ENCODE measurements at regions not wholly inside any gene's neighbourhood (a gene's known extent, or its start where the extent isn't known, plus 50 kb on each side); places are given as distances from the start of the nearest gene placed in this dataset.
"Not testable (repeated sequence)": the region's sequence is repeated elsewhere in the genome, so short reads cannot be mapped to it uniquely, and the experiment has no call there.

GRCh38 chr13:34738254-34738992 lies 203.6 kb upstream of the NBEA start:
- TF ChIP-seq POLR2A (IDR thresholded peaks at IDR 0.05; ENCODE audit: low read depth, low read length) (no peak), POLR2AphosphoS5 (IDR thresholded peaks at IDR 0.05; ENCODE audit: low read depth, low read length) (no peak), TAF1 (IDR thresholded peaks at IDR 0.05; ENCODE audit: borderline replicate concordance, low read depth, low read length) (no peak)
- DNase-seq (ENCODE audit: insufficient read length), result no peak
- no peak for FAIRE-seq

GRCh38 chr13:34747056-34747455 lies 195.0 kb upstream of the NBEA start:
- not testable (repeated sequence) for FAIRE-seq; DNase-seq (ENCODE audit: insufficient read length)

GRCh38 chr13:34747507-34747906 lies 194.6 kb upstream of the NBEA start:
- FAIRE-seq (no peak), DNase-seq (ENCODE audit: insufficient read length) (no peak)
- TF ChIP-seq POLR2A (IDR thresholded peaks at IDR 0.05; ENCODE audit: low read depth, low read length) (no peak), TAF1 (IDR thresholded peaks at IDR 0.05; ENCODE audit: borderline replicate concordance, low read depth, low read length) (no peak), POLR2AphosphoS5 (IDR thresholded peaks at IDR 0.05; ENCODE audit: low read depth, low read length) (no peak)

GRCh38 chr13:34748073-34748472 lies 194.0 kb upstream of the NBEA start:
- TF ChIP-seq POLR2A (IDR thresholded peaks at IDR 0.05; ENCODE audit: low read depth, low read length), result no peak
- FAIRE-seq (no peak), DNase-seq (ENCODE audit: insufficient read length) (no peak)

GRCh38 chr13:34748596-34748995 lies 193.5 kb upstream of the NBEA start:
- TF ChIP-seq POLR2A (IDR thresholded peaks at IDR 0.05; ENCODE audit: low read depth, low read length) (no peak), TAF1 (IDR thresholded peaks at IDR 0.05; ENCODE audit: borderline replicate concordance, low read depth, low read length) (no peak), POLR2AphosphoS5 (IDR thresholded peaks at IDR 0.05; ENCODE audit: low read depth, low read length) (no peak)
- FAIRE-seq (no peak), DNase-seq (ENCODE audit: insufficient read length) (no peak)

GRCh38 chr13:34749046-34749445 lies 193.0 kb upstream of the NBEA start:
- DNase-seq (ENCODE audit: insufficient read length) (no peak), FAIRE-seq (no peak)
- no peak for TF ChIP-seq POLR2AphosphoS5 (IDR thresholded peaks at IDR 0.05; ENCODE audit: low read depth, low read length)

- DNase-seq (ENCODE audit: insufficient read length) (no peak), FAIRE-seq (no peak)
- TF ChIP-seq POLR2A (IDR thresholded peaks at IDR 0.05; ENCODE audit: low read depth, low read length) (no peak), POLR2AphosphoS5 (IDR thresholded peaks at IDR 0.05; ENCODE audit: low read depth, low read length) (no peak), TAF1 (IDR thresholded peaks at IDR 0.05; ENCODE audit: borderline replicate concordance, low read depth, low read length) (no peak)
Observed at GRCh38 chr13:34750078-34750931, 191.8 kb upstream of the NBEA start.

GRCh38 chr13:34751044-34751443 lies 191.0 kb upstream of the NBEA start:
- no peak for TF ChIP-seq TAF1 (IDR thresholded peaks at IDR 0.05; ENCODE audit: borderline replicate concordance, low read depth, low read length)
- no peak for TF ChIP-seq POLR2AphosphoS5 (IDR thresholded peaks at IDR 0.05; ENCODE audit: low read depth, low read length)
- TF ChIP-seq POLR2A (IDR thresholded peaks at IDR 0.05; ENCODE audit: low read depth, low read length), result no peak
- DNase-seq (ENCODE audit: insufficient read length) (no peak), FAIRE-seq (no peak)

- no peak for TF ChIP-seq POLR2A (IDR thresholded peaks at IDR 0.05; ENCODE audit: low read depth, low read length)
- TF ChIP-seq TAF1 (IDR thresholded peaks at IDR 0.05; ENCODE audit: borderline replicate concordance, low read depth, low read length), result no peak
- no peak for TF ChIP-seq POLR2AphosphoS5 (IDR thresholded peaks at IDR 0.05; ENCODE audit: low read depth, low read length)
- FAIRE-seq (no peak), DNase-seq (ENCODE audit: insufficient read length) (no peak)
Observed at GRCh38 chr13:34751492-34751891, 190.6 kb upstream of the NBEA start.

- no peak for DNase-seq (ENCODE audit: insufficient read length)
- TF ChIP-seq POLR2A (IDR thresholded peaks at IDR 0.05; ENCODE audit: low read depth, low read length) (no peak), POLR2AphosphoS5 (IDR thresholded peaks at IDR 0.05; ENCODE audit: low read depth, low read length) (no peak), TAF1 (IDR thresholded peaks at IDR 0.05; ENCODE audit: borderline replicate concordance, low read depth, low read length) (no peak)
- no peak for FAIRE-seq
Observed at GRCh38 chr13:34752283-34752960, 189.6 kb upstream of the NBEA start.

- TF ChIP-seq POLR2AphosphoS5 (IDR thresholded peaks at IDR 0.05; ENCODE audit: low read depth, low read length) (no peak), POLR2A (IDR thresholded peaks at IDR 0.05; ENCODE audit: low read depth, low read length) (no peak), TAF1 (IDR thresholded peaks at IDR 0.05; ENCODE audit: borderline replicate concordance, low read depth, low read length) (no peak)
- FAIRE-seq, result no peak
- no peak for DNase-seq (ENCODE audit: insufficient read length)
Observed at GRCh38 chr13:34756136-34756535, 185.9 kb upstream of the NBEA start.

GRCh38 chr13:34756572-34756971 lies 185.5 kb upstream of the NBEA start:
- TF ChIP-seq TAF1 (IDR thresholded peaks at IDR 0.05; ENCODE audit: borderline replicate concordance, low read depth, low read length) (no peak), POLR2AphosphoS5 (IDR thresholded peaks at IDR 0.05; ENCODE audit: low read depth, low read length) (no peak), POLR2A (IDR thresholded peaks at IDR 0.05; ENCODE audit: low read depth, low read length) (no peak)
- DNase-seq (ENCODE audit: insufficient read length) (no peak), FAIRE-seq (no peak)
